ENCODE measurements at regions not wholly inside any gene's neighbourhood (a gene's known extent, or its start where the extent isn't known, plus 50 kb on each side); places are given as distances from the start of the nearest gene placed in this dataset.
"Not testable (repeated sequence)": the region's sequence is repeated elsewhere in the genome, so short reads cannot be mapped to it uniquely, and the experiment has no call there.

GRCh38 chr5:82644229-82644628, 366.1 kb upstream of the RPS23 start:
- DNase-seq (ENCODE audit: low spot score) = no peak

- no peak for DNase-seq (ENCODE audit: low spot score)
Observed at GRCh38 chr5:82642313-82642712, 364.2 kb upstream of the RPS23 start.

GRCh38 chr5:82641331-82642003, 363.3 kb upstream of the RPS23 start:
- DNase-seq (ENCODE audit: low spot score) = peak; percentile 78

GRCh38 chr5:82640916-82641315, 362.8 kb upstream of the RPS23 start:
- DNase-seq (ENCODE audit: low spot score) = no peak

- DNase-seq (ENCODE audit: low spot score) = no peak
Observed at GRCh38 chr5:82639393-82640144, 361.4 kb upstream of the RPS23 start.

GRCh38 chr5:82636591-82636990, 358.4 kb upstream of the RPS23 start:
- no peak for DNase-seq (ENCODE audit: low spot score)

- DNase-seq (ENCODE audit: low spot score) = peak; percentile 8
Observed at GRCh38 chr5:82635561-82636288, 357.6 kb upstream of the RPS23 start.

- DNase-seq (ENCODE audit: low spot score) = no peak
Observed at GRCh38 chr5:82628364-82628910, 350.3 kb upstream of the RPS23 start.

- DNase-seq (ENCODE audit: low spot score) = not testable (repeated sequence)
Observed at GRCh38 chr5:82626905-82627591, 348.9 kb upstream of the RPS23 start.

- not testable (repeated sequence) for DNase-seq (ENCODE audit: low spot score)
Observed at GRCh38 chr5:82626012-82626411, 347.9 kb upstream of the RPS23 start.

- no peak for DNase-seq (ENCODE audit: low spot score)
Observed at GRCh38 chr5:82624062-82624461, 345.9 kb upstream of the RPS23 start.

GRCh38 chr5:82622711-82623514, 344.8 kb upstream of the RPS23 start:
- DNase-seq (ENCODE audit: low spot score) = no peak

GRCh38 chr5:82622205-82622604, 344.1 kb upstream of the RPS23 start:
- no peak for DNase-seq (ENCODE audit: low spot score)

- no peak for DNase-seq (ENCODE audit: low spot score)
Observed at GRCh38 chr5:82620957-82621600, 342.9 kb upstream of the RPS23 start.

- no peak for DNase-seq (ENCODE audit: low spot score)
Observed at GRCh38 chr5:82619097-82619496, 340.9 kb upstream of the RPS23 start.

GRCh38 chr5:82614706-82615105, 336.6 kb upstream of the RPS23 start:
- no peak for DNase-seq (ENCODE audit: low spot score)

- DNase-seq (ENCODE audit: low spot score) = no peak
Observed at GRCh38 chr5:82613891-82614290, 335.7 kb upstream of the RPS23 start.

- no peak for DNase-seq (ENCODE audit: low spot score)
Observed at GRCh38 chr5:82610686-82611085, 332.5 kb upstream of the RPS23 start.

- no peak for DNase-seq (ENCODE audit: low spot score)
Observed at GRCh38 chr5:82605441-82605973, 327.4 kb upstream of the RPS23 start.

Data from SW480 (cell line).